ENCODE measurements at regions not wholly inside any gene's neighbourhood (a gene's known extent, or its start where the extent isn't known, plus 50 kb on each side); places are given as distances from the start of the nearest gene placed in this dataset.

DNA sequence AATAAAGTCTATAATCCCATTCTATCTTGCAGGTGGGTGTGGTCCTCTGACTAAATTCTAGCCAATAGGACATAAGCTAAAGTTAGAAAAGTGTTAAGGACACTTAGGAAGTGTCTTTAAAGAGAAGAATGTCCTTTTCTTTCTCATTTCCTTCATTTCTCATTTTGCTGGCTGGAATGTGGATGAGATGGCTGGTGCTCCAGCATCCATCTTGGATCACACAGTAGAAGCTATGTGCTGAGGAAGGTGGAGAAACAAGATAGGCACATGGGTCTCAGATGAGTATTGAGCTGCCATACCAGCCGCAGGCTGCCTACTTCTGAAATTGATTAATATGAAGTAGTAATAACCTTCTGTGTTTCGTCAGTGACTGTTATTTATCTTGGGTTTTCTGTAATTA, 289.0 kb downstream of the LRFN2 start:
- DNase-seq = no peak
- in situ Hi-C loops (cut with HindIII; ENCODE audit: low pct_ligation_motif_present, low sequenced_read_pairs) = no loop called here

DNA sequence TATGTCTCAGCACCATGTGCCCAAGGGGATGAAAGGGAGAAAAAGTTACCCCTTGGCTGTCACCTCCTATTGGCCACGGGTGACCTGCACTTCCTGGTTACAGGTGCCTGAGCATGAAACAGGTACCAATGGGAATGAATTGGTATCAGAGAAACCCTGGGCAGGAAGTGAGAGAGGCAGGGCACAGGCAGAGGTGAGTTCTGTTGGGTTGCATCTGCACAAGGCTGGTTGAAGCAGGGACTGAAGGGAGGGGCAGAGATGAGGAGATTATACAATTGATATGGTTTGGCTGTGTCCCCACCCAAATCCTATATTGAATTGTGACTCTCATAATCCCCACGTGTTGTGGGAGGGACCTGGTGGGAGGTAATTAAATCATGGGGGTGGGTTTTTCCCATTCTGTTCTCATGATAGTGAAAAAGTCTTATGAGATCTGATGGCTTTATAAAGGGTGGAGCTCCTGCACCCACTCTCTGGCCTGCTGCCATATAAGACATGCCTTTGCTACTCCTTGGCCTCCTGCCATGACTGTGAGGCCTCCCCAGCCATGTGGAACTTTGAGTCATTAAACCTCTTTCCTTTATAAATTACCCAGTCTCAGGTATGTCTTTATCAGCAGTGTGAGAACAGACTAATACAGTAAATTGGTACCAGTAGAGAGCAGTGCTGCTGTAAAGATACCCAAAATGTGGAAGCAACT, 291.8 kb downstream of the LRFN2 start:
- in situ Hi-C loops (cut with HindIII; ENCODE audit: low pct_ligation_motif_present, low sequenced_read_pairs) = no loop called here
- Histone ChIP-seq H3K27me3 (replicated peaks) (no peaks in the 10 kb centered on the region), H3K27ac (no peak overlapping the region), H3K4me3 (ENCODE audit: low read depth, low read length) (no peak overlapping the region), H3K36me3 (replicated peaks) (no peaks in the 10 kb centered on the region)
- TF ChIP-seq, protein P1, sequence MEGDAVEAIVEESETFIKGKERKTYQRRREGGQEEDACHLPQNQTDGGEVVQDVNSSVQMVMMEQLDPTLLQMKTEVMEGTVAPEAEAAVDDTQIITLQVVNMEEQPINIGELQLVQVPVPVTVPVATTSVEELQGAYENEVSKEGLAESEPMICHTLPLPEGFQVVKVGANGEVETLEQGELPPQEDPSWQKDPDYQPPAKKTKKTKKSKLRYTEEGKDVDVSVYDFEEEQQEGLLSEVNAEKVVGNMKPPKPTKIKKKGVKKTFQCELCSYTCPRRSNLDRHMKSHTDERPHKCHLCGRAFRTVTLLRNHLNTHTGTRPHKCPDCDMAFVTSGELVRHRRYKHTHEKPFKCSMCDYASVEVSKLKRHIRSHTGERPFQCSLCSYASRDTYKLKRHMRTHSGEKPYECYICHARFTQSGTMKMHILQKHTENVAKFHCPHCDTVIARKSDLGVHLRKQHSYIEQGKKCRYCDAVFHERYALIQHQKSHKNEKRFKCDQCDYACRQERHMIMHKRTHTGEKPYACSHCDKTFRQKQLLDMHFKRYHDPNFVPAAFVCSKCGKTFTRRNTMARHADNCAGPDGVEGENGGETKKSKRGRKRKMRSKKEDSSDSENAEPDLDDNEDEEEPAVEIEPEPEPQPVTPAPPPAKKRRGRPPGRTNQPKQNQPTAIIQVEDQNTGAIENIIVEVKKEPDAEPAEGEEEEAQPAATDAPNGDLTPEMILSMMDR (IDR thresholded peaks at IDR 0.05; ENCODE audit: low read depth, low read length, missing control alignments) = no peak
- peak; percentile 3 for DNase-seq

More for the DNA sequence above, 289.0 kb downstream of the LRFN2 start:
- TF ChIP-seq, protein P1 (IDR thresholded peaks at IDR 0.05; ENCODE audit: low read depth, low read length, missing control alignments) = no peak
- Histone ChIP-seq H3K27me3 (replicated peaks) (no peaks in the 10 kb centered on the region), H3K36me3 (replicated peaks) (no peaks in the 10 kb centered on the region), H3K4me3 (ENCODE audit: low read depth, low read length) (no peak overlapping the region), H3K27ac (no peak overlapping the region)

DNA sequence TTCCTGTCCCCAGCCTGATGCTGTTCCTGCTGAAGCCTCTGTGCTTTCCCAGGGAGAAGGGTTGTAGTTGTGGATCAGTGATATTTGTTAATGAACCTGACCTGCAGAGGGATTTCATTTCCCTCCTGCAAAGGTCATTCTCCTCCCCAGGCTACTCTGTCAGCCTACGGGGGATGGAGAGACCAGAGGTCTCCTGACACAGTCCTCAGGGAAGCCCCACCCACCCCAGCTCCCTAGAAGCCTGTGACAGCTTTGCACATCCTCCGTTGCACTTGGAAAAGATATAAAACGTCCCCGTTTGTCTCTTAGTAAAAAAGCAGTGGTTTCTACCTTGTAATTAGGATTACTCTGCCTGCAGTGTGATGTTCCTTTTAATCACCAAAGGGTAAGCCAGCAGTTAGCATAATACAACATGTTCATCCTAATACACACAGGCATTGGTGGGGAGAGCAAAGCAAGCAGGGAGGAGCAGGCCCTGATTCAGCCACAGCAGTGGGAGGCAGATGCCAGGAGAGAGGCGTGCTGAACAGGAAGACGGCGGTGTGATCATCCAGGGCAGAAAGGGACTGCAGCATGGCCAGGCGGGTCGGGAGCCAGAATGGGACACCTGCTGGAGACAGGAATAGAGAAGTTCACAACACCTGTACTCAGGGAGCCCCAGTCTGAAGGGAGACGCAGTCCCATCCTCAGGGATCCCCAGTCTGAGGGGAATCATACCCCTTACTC, 293.5 kb downstream of the LRFN2 start:
- no peaks in the 10 kb centered on the region for H3K27me3 ChIP-seq (replicated peaks)
- no peak overlapping the region for H3K4me3 ChIP-seq (ENCODE audit: low read depth, low read length)
- in situ Hi-C loops (cut with HindIII; ENCODE audit: low pct_ligation_motif_present, low sequenced_read_pairs) = no loop called here
- DNase-seq = no peak
- no peak overlapping the region for H3K27ac ChIP-seq
- TF ChIP-seq, protein P1 (IDR thresholded peaks at IDR 0.05; ENCODE audit: low read depth, low read length, missing control alignments) = no peak
- no peaks in the 10 kb centered on the region for H3K36me3 ChIP-seq (replicated peaks)

DNA sequence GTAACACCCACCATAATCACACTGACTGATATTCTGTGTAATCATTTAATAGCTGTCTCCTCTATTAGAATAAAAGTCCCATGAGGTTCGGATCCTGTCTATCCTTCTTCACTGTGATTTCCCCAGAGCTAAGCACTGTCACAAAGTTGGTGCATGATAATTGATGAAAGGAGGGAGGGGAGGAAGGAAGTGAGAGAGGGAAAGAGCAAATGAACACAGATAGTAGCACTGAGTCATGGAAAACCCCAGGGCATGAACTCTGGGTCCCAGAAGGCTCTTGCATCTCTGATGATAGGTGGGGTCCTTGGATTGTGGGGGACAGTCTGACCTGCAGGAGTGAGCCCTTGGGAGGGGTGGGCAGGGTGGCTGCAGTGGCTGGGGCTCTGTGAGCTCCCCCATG, 294.1 kb downstream of the LRFN2 start:
- Histone ChIP-seq H3K27ac (no peak overlapping the region), H3K36me3 (replicated peaks) (no peaks in the 10 kb centered on the region), H3K4me3 (ENCODE audit: low read depth, low read length) (no peak overlapping the region), H3K27me3 (replicated peaks) (no peaks in the 10 kb centered on the region)
- TF ChIP-seq, protein P1 (IDR thresholded peaks at IDR 0.05; ENCODE audit: low read depth, low read length, missing control alignments) = no peak
- in situ Hi-C loops (cut with HindIII; ENCODE audit: low pct_ligation_motif_present, low sequenced_read_pairs) = no loop called here
- DNase-seq = no peak

DNA sequence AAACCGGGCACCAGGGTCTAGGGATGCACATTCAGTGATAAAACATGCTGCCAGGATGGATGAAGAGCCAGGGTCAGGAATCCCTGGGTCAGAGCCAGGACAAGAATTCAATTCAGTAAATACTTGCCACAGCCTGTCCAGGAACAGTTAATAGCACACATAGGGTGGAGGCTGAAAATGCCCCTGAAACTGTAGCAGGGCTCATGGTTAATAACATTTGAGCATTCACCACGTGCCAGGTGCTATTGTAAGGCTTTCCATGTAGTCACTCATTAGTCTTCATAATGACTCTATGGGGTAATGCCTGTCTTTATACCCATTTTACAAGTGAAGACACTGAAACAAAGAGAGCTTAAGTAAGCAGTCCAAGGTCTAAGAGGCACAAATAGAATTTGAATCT, 296.3 kb downstream of the LRFN2 start:
- Histone ChIP-seq H3K27ac (no peak overlapping the region), H3K36me3 (replicated peaks) (no peaks in the 10 kb centered on the region), H3K27me3 (replicated peaks) (no peaks in the 10 kb centered on the region), H3K4me3 (ENCODE audit: low read depth, low read length) (no peak overlapping the region)
- TF ChIP-seq, protein P1 (IDR thresholded peaks at IDR 0.05; ENCODE audit: low read depth, low read length, missing control alignments) = no peak
- DNase-seq = no peak
- in situ Hi-C loops (cut with HindIII; ENCODE audit: low pct_ligation_motif_present, low sequenced_read_pairs) = no loop called here

Measured in brain microvascular endothelial cell (primary cell).